IMR-90 (cell line): ENCODE measurements at regions not wholly inside any gene's neighbourhood (a gene's known extent, or its start where the extent isn't known, plus 50 kb on each side); places are given as distances from the start of the nearest gene placed in this dataset.

Source experiments
- ATAC-seq: fragments of 200-7000 bp; cut with Tn5 transposase; 2 replicates; pipeline ENCODE4 v1.9.1; 2020; ENCODE audit warnings: low read depth, mild to moderate bottlenecking, moderate library complexity
- BruUV-seq: library from RNA; stranded (reverse); fragments of 400-500 nt; replicated peaks from 2 replicates; lab custom pipeline; 2021; lab: Mats Ljungman, UMichigan
- CTCF ChIA-PET: fragments of 300-600 bp; formaldehyde crosslinking; extraction: SDS; loops from one replicate; lab custom pipeline; 2021; ENCODE audit warnings: antibody characterized with exemption; lab: Yijun Ruan, JAX
- POLR2A ChIA-PET: fragments of 300-600 bp; sonication (Branson Sonifier 250); formaldehyde crosslinking; loops from one replicate; lab custom pipeline; 2022; ENCODE audit warnings: antibody characterized with exemption; ENCODE audit not compliant: unreplicated experiment; lab: Charles Lee
- DNase-seq: peaks from one replicate; pipeline ENCODE4 v3.0.0; 2013
- H2AFZ ChIP-seq: replicated peaks from 2 replicates; pipeline ENCODE3; 2013; ENCODE audit warnings: low read length, mild to moderate bottlenecking; ENCODE audit not compliant: poor library complexity
- H2AK5ac ChIP-seq: 2 replicates; pipeline ENCODE4 v1.6.1; 2013; ENCODE audit warnings: low read depth, low read length, inconsistent platforms
- H2AK9ac ChIP-seq: replicated peaks from 2 replicates; pipeline ENCODE3; 2013; ENCODE audit warnings: mild to moderate bottlenecking, low read depth, low read length, moderate library complexity; ENCODE audit not compliant: poor library complexity
- H2BK120ac ChIP-seq: 2 replicates; pipeline ENCODE4 v1.6.1; 2013; ENCODE audit warnings: low read depth, low read length, inconsistent platforms
- H2BK15ac ChIP-seq: 3 replicates; pipeline ENCODE4 v1.6.1; 2013; ENCODE audit warnings: low read depth, low read length, inconsistent platforms
- H2BK20ac ChIP-seq: 2 replicates; pipeline ENCODE4 v1.6.1; 2013; ENCODE audit warnings: low read depth, mild to moderate bottlenecking, inconsistent platforms, low read length, moderate library complexity
- H2BK5ac ChIP-seq: 2 replicates; pipeline ENCODE4 v1.6.1; 2013; ENCODE audit warnings: mild to moderate bottlenecking, low read depth, low read length, inconsistent platforms; ENCODE audit not compliant: poor library complexity, severe bottlenecking
- H3K14ac ChIP-seq: replicated peaks from 2 replicates; pipeline ENCODE4 v1.6.1; 2013; ENCODE audit warnings: low read depth, low read length, inconsistent platforms
- H3K18ac ChIP-seq: 2 replicates; pipeline ENCODE4 v1.6.1; 2013; ENCODE audit warnings: low read depth, low read length, control low read depth
- H3K23ac ChIP-seq: 2 replicates; pipeline ENCODE4 v1.6.1; 2013; ENCODE audit warnings: low read depth, low read length, inconsistent platforms
- H3K27ac ChIP-seq: 2 replicates; pipeline ENCODE4 v1.5.1; 2013; ENCODE audit warnings: mild to moderate bottlenecking, control low read depth, low read length; ENCODE audit not compliant: insufficient read depth
- H3K27me3 ChIP-seq: 2 replicates; pipeline ENCODE4 v1.6.1; 2013; ENCODE audit warnings: low read length; ENCODE audit not compliant: control insufficient read depth, insufficient read depth
- H3K36me3 ChIP-seq: 2 replicates; pipeline ENCODE4 v1.6.1; 2013; ENCODE audit warnings: low read length, mixed read lengths; ENCODE audit not compliant: control insufficient read depth, insufficient read depth
- H3K4ac ChIP-seq: 2 replicates; pipeline ENCODE4 v1.6.1; 2013; ENCODE audit warnings: low read depth, low read length, inconsistent platforms
- H3K4me1 ChIP-seq: 2 replicates; pipeline ENCODE4 v1.6.1; 2013; ENCODE audit warnings: low read length, mixed read lengths; ENCODE audit not compliant: control insufficient read depth, insufficient read depth
- H3K4me2 ChIP-seq: 2 replicates; pipeline ENCODE4 v1.6.1; 2013; ENCODE audit warnings: low read depth, mild to moderate bottlenecking, control low read depth, low read length, moderate library complexity
- H3K4me3 ChIP-seq: 2 replicates; pipeline ENCODE4 v1.5.1; 2013; ENCODE audit warnings: low read depth, mild to moderate bottlenecking, control low read depth, low read length, moderate library complexity; ENCODE audit not compliant: insufficient read depth
- H3K56ac ChIP-seq: 2 replicates; pipeline ENCODE4 v1.6.1; 2013; ENCODE audit warnings: low read length, inconsistent platforms; ENCODE audit not compliant: insufficient read depth; ENCODE audit errors: extremely low read depth
- H3K79me1 ChIP-seq, 2 experiments: 2 replicates each; pipeline ENCODE4 v1.6.1; 2013; ENCODE audit warnings: low read length in 2 of 2, inconsistent platforms in 1 of 2, low read depth in 1 of 2
- H3K9ac ChIP-seq: 2 replicates; pipeline ENCODE4 v1.6.1; 2013; ENCODE audit warnings: low read depth, low read length, control low read depth
- H3K9me1 ChIP-seq: 2 replicates; pipeline ENCODE4 v1.6.1; 2013; ENCODE audit warnings: low read length, inconsistent platforms; ENCODE audit not compliant: insufficient read depth
- H3K9me3 ChIP-seq: 2 replicates; pipeline ENCODE4 v1.6.1; 2013; ENCODE audit warnings: low read length; ENCODE audit not compliant: control insufficient read depth, insufficient read depth
- H4K20me1 ChIP-seq: 2 replicates; pipeline ENCODE4 v1.6.1; 2013; ENCODE audit warnings: low read length, inconsistent platforms; ENCODE audit not compliant: insufficient read depth
- H4K5ac ChIP-seq: 2 replicates; pipeline ENCODE4 v1.6.1; 2013; ENCODE audit warnings: mild to moderate bottlenecking, low read depth, low read length, control low read depth
- H4K8ac ChIP-seq, 2 experiments: 2 replicates each; pipeline ENCODE4 v1.6.1; 2013; ENCODE audit warnings: low read depth in 2 of 2, low read length in 2 of 2, control low read depth in 1 of 2, inconsistent platforms in 1 of 2
- H4K91ac ChIP-seq: 2 replicates; pipeline ENCODE4 v1.6.1; 2013; ENCODE audit warnings: low read depth, low read length, inconsistent platforms; ENCODE audit not compliant: insufficient read depth
- BHLHE40 ChIP-seq: fragments of 150-350 bp; IDR thresholded peaks from 2 replicates; pipeline ENCODE4 v1.6.1; 2016; ENCODE audit warnings: mild to moderate bottlenecking, low read depth, low read length
- CEBPB ChIP-seq: IDR thresholded peaks from 2 replicates; pipeline ENCODE4 v1.6.1; 2012; ENCODE audit warnings: low read depth, low read length, improper control_type of control experiment
- FOS ChIP-seq: fragments of 150-350 bp; IDR thresholded peaks from 2 replicates; pipeline ENCODE4 v1.6.1; 2016; ENCODE audit warnings: low read depth, low read length
- MAFK ChIP-seq: IDR thresholded peaks from 2 replicates; pipeline ENCODE4 v1.6.1; 2012; ENCODE audit warnings: low read depth, low read length, improper control_type of control experiment
- MAZ ChIP-seq: IDR thresholded peaks from 2 replicates; pipeline ENCODE4 v1.6.1; 2012; ENCODE audit warnings: low read depth, mild to moderate bottlenecking, low read length, improper control_type of control experiment, moderate library complexity, borderline replicate concordance
- MXI1 ChIP-seq: IDR thresholded peaks from 2 replicates; pipeline ENCODE4 v1.6.1; 2012; ENCODE audit warnings: low read depth, mild to moderate bottlenecking, low read length, moderate library complexity, borderline replicate concordance
- NFE2L2 ChIP-seq: fragments of 150-350 bp; IDR thresholded peaks from 2 replicates; pipeline ENCODE4 v1.6.1; 2016; ENCODE audit warnings: low read depth, mild to moderate bottlenecking, low read length
- POLR2A ChIP-seq: IDR thresholded peaks from 2 replicates; pipeline ENCODE4 v1.6.1; 2012; ENCODE audit warnings: mild to moderate bottlenecking, low read depth, low read length
- RAD21 ChIP-seq: IDR thresholded peaks from 2 replicates; pipeline ENCODE4 v1.6.1; 2012; ENCODE audit warnings: low read length, improper control_type of control experiment
- RCOR1 ChIP-seq: IDR thresholded peaks from 2 replicates; pipeline ENCODE4 v1.6.1; 2012; ENCODE audit warnings: mild to moderate bottlenecking, low read length, improper control_type of control experiment; ENCODE audit not compliant: insufficient replicate concordance
- RFX5 ChIP-seq: IDR thresholded peaks from 2 replicates; pipeline ENCODE4 v1.8.0; 2012; ENCODE audit warnings: low read depth, mild to moderate bottlenecking, low read length, moderate library complexity
- SMC3 ChIP-seq: fragments of 150-350 bp; IDR thresholded peaks from 2 replicates; pipeline ENCODE4 v1.6.1; 2016; ENCODE audit warnings: low read depth, mild to moderate bottlenecking, antibody characterized with exemption, low read length, moderate library complexity
- WGBS, 2 experiments: methylation state at CpG; one replicate each; pipeline versions ENCODE4 v1.1.5 to v1.1.7; 2013; ENCODE audit warnings: missing lambda C conversion rate in 2 of 2; ENCODE audit not compliant: insufficient read length in 1 of 2; ENCODE audit errors: extremely low coverage in 2 of 2; 5-methylcytosine and 5-hydroxymethylcytosine counted together
- dilution Hi-C: fragments of 300-500 bp; cut with HindIII; formaldehyde crosslinking; loops from one replicate; pipeline ENCODE4 v1.14.3; 2018; ENCODE audit warnings: low sequenced_read_pairs; ENCODE audit not compliant: unreplicated experiment
- in situ Hi-C: fragments of 300-500 bp; cut with MboI; formaldehyde crosslinking; loops from 3 replicates; pipeline ENCODE4 v1.14.3; 2019; ENCODE audit warnings: low sequenced_read_pairs, inconsistent platforms, mixed read lengths
- intact Hi-C: fragments of 100-400 bp; cut with micrococcal nuclease; formaldehyde crosslinking; loops from 2 replicates; pipeline ENCODE4 v1.10.0; 2022
- TF ChIP-seq, protein P1 (sequence below): fragments of 150-350 bp; IDR thresholded peaks from 2 replicates; pipeline ENCODE4 v1.6.1; 2017; ENCODE audit warnings: mild to moderate bottlenecking, antibody characterized with exemption, low read length, low read depth
- TF ChIP-seq, protein P2 (sequence below): fragments of 150-350 bp; IDR thresholded peaks from 2 replicates; pipeline ENCODE4 v1.6.1; 2016; ENCODE audit warnings: low read depth, mild to moderate bottlenecking, low read length, moderate library complexity, borderline replicate concordance
- TF ChIP-seq, protein P3 (sequence below): conservative IDR thresholded peaks from 2 replicates; pipeline ENCODE4 v1.5.1; 2012; ENCODE audit warnings: mild to moderate bottlenecking, low read depth, low read length, improper control_type of control experiment

GRCh38 chr4:34220601-34221000 lies 2023.7 kb downstream of the ARAP2 start:
- CTCF ChIA-PET = no interaction called here
- POLR2A ChIA-PET = no interaction called here

More at GRCh38 chr4:34220601-34221000, 2023.7 kb downstream of the ARAP2 start:
- Histone ChIP-seq H4K20me1 (no peaks in the 10 kb centered on the region), H4K5ac (no peak overlapping the region), H2AFZ (no peak overlapping the region), H2BK20ac (no peak overlapping the region), H3K4me3 (no peak overlapping the region), H2BK5ac (no peak overlapping the region), H3K9ac (no peak overlapping the region), H3K27ac (no peak overlapping the region), H3K4me1 (no peaks in the 10 kb centered on the region), H3K9me1 (no peaks in the 10 kb centered on the region), H3K4ac (no peak overlapping the region), H3K23ac (no peak overlapping the region), H3K14ac (no peak overlapping the region), H2AK9ac (no peak overlapping the region), H3K36me3 (no peaks in the 10 kb centered on the region), H3K56ac (no peak overlapping the region), H3K9me3 (no peaks in the 10 kb centered on the region), H4K8ac (no peak overlapping the region), H3K4me2 (no peak overlapping the region), H2BK15ac (no peak overlapping the region), H3K18ac (no peak overlapping the region), H3K27me3 (no peaks in the 10 kb centered on the region), H3K79me1 (no peaks in the 10 kb centered on the region), H2BK120ac (no peak overlapping the region), H2AK5ac (no peak overlapping the region), H4K91ac (no peak overlapping the region)
- in situ Hi-C loops (no loop called here), dilution Hi-C loops (no loop called here), intact Hi-C loops (no loop called here)
- ATAC-seq (no peak), DNase-seq (no peak)
- TF ChIP-seq RAD21 (no peak), RFX5 (no peak), MAFK (no peak), BHLHE40 (no peak), MXI1 (no peak), NFE2L2 (no peak), MAZ (no peak), FOS (no peak), RCOR1 (no peak), CEBPB (no peak), POLR2A (no peak), SMC3 (no peak)
- TF ChIP-seq, protein P1, sequence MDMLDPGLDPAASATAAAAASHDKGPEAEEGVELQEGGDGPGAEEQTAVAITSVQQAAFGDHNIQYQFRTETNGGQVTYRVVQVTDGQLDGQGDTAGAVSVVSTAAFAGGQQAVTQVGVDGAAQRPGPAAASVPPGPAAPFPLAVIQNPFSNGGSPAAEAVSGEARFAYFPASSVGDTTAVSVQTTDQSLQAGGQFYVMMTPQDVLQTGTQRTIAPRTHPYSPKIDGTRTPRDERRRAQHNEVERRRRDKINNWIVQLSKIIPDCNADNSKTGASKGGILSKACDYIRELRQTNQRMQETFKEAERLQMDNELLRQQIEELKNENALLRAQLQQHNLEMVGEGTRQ = no peak
- TF ChIP-seq, protein P2, sequence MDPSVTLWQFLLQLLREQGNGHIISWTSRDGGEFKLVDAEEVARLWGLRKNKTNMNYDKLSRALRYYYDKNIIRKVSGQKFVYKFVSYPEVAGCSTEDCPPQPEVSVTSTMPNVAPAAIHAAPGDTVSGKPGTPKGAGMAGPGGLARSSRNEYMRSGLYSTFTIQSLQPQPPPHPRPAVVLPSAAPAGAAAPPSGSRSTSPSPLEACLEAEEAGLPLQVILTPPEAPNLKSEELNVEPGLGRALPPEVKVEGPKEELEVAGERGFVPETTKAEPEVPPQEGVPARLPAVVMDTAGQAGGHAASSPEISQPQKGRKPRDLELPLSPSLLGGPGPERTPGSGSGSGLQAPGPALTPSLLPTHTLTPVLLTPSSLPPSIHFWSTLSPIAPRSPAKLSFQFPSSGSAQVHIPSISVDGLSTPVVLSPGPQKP = no peak
- TF ChIP-seq, protein P3, sequence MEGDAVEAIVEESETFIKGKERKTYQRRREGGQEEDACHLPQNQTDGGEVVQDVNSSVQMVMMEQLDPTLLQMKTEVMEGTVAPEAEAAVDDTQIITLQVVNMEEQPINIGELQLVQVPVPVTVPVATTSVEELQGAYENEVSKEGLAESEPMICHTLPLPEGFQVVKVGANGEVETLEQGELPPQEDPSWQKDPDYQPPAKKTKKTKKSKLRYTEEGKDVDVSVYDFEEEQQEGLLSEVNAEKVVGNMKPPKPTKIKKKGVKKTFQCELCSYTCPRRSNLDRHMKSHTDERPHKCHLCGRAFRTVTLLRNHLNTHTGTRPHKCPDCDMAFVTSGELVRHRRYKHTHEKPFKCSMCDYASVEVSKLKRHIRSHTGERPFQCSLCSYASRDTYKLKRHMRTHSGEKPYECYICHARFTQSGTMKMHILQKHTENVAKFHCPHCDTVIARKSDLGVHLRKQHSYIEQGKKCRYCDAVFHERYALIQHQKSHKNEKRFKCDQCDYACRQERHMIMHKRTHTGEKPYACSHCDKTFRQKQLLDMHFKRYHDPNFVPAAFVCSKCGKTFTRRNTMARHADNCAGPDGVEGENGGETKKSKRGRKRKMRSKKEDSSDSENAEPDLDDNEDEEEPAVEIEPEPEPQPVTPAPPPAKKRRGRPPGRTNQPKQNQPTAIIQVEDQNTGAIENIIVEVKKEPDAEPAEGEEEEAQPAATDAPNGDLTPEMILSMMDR = no peak
- WGBS, 2 experiments = no CpG with 5 or more reads among the region's 1 CpG
- no TSS peak for BruUV-seq
